Right lung (tissue), 2 donors: ENCODE measurements at regions not wholly inside any gene's neighbourhood (a gene's known extent, or its start where the extent isn't known, plus 50 kb on each side); places are given as distances from the start of the nearest gene placed in this dataset.
"Not testable (repeated sequence)": the region's sequence is repeated elsewhere in the genome, so short reads cannot be mapped to it uniquely, and the experiment has no call there.

Experiments used
- DNase-seq, 2 donors: peaks; one replicate each; pipeline ENCODE4 v3.0.0-alpha.2; 2013

- DNase-seq, result not testable (repeated sequence)
Observed at GRCh38 chr9:81014945-81015344, 674.4 kb downstream of the TLE1 start.

DNA sequence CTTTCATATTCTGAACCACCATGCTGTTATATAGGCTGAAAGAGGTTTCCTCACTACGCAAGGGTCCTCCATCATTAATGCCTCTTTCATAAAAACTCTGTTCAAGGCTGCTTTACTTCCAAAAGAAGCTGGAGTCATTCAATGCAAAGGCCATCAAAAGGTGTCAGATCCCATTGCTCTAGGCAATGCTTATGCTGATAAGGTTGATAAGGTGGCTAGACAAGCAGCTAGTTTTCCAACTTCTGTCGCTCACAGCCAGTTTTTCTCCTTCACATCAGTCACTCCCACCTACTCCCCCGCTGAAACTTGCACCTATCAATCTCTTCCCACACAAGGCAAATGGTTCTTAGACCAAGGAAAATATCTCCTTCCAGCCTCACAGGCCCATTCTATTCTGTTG, 676.2 kb downstream of the TLE1 start:
- not testable (repeated sequence) for DNase-seq

DNA sequence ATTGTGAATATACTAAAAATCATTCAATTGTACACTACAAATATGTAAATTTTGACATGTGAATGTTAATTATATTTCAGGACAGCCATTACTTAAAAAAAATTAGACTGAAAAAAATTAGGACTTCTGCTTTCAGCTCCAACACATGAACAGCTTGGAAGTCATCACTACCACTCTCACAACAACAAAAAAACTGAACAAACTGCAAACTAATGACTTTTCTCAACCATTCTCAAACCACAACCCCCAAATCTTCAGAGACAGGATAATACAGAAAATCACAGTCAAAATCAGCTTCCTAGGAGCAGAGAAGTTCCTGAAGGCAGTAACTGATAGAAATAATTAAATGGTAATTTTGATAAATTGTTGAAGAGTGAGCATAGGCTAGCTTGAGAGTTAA, 686.4 kb downstream of the TLE1 start:
- no peak for DNase-seq

DNA sequence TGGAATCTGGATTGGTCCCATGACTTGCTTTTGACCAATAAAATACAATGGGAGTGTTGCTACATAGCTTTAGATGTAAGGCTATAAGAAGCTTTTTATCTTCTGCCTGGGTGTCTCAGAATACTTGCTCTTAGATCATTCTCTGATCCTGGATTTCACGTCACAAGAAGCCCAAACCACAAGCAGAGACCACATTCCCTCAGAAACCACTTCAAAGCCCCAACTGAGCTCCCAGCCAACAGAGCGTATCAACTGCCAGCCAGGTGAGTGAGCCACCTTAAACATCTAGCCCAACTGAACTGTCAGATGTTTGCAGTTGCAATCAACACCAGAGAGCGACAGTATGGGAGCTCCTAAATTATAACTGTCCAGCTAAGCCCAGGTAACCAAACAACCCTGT, 687.1 kb downstream of the TLE1 start:
- DNase-seq, result no peak

DNA sequence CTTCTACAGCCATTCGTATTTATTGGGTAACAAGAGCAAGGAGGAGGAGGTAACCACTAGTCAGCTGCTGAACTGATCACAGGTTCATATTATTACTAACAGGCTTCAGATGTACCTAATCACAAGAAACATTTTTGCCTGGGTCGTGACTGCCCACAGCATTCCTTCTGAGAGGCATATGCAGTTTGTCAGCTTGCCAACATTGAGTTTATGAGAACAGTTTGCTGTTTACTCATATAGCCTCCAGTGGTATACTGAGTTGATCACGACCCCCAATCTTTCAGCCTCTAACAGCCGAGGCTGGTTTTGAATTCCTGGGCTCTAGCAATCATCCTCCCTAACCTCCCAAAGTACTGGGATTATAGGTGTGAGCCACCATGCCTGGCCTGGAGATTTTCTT, 693.6 kb downstream of the TLE1 start:
- DNase-seq, result no peak

DNA sequence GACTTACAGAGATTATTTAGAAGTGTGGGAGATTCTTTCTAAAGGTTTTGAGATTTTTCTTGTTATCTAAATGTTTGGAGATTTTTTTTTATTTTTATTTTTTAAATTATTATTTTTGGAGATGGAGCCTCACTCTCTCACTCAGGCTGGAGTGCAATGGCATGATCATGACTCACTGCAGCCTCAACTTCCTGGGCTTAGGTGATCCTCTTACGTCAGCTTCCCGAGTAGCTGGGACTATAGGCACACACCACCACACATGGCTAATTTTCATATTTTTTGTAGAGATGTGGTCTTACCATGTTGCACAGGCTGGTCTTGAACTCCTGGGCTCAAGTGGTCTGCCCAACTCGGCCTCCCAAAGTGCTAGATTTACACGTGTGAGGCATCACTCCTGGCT, 694.5 kb downstream of the TLE1 start:
- no peak for DNase-seq

- DNase-seq, result not testable (repeated sequence)
Observed at GRCh38 chr9:80985595-80985994, 703.8 kb downstream of the TLE1 start.

DNA sequence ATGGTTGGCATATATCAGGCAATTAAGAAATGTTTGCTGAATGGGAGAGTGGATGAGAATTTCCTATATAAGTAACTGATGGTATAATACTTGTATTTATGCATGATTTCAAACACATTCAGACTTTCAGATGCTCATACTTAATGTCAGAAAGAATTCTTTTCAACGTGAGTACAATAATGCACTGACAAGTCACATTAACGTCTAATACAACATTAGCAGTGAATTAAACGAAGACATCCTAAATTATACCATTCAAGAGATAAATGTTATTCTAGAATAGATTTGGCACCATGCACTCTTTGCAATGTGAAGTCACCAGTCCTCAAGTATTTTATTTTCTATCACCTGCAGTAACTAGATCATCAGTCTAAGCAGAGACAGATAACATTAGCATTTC, 712.9 kb downstream of the TLE1 start:
- no peak for DNase-seq

- DNase-seq, result not testable (repeated sequence)
Observed at GRCh38 chr9:80970377-80970776, 719.0 kb downstream of the TLE1 start.

- DNase-seq, result no peak
Observed at GRCh38 chr9:80968611-80969010, 720.7 kb downstream of the TLE1 start.

DNA sequence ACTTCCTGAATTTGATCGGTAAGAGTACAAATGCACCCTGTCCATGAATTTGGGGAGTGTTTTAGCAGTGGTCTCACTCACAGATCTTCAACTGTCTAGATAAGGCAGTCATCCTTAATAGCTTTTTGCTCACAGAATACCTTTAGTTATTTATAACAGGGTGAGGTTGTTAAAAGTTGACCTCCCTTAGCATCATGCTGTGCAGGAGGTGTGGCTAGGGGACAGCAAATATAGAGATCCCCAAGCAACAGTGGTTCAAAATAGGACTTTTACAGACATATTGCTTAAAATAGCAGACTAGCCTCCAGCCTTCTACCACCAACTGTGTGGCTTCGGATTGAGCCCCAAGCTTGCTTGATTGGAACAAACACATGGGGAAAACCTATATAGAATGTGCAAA, 724.4 kb downstream of the TLE1 start:
- no peak for DNase-seq

DNA sequence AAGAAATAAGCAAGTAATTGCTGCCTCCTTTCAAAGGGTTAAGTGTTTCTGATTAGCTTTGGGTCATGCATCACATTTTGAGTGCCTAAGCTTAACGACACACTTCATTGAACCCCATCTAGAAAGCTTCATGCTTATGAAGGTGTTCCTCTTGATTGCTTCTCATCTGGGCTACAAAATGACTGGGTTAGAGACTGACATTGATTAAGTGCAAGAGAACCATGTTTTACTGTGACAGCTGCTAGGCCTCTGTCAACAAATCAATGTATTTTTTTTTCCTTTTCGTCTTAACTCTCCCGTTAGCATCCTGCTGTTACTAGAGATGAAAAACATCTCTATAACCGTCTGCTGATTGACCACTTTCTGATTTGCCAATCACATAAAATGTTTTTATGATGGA, 725.0 kb downstream of the TLE1 start:
- no peak for DNase-seq

DNA sequence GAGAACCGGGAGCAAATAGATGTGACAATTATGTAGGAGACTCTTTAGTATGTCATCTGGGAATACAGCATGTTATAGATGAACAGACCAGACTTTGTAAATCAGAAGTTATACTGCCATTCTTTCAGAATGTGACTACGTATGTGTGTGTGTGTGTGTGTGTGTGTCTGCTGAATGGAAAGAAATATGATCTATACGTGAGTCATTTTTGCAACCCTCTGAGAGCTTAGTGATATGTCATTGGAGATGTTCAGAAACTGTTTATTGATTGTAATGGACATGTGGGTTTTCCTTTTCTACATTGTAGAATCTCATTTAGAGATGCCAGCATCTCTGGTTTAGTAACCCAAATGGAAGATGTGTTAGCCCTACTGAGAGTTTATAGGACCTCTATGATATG, 731.5 kb downstream of the TLE1 start:
- no peak for DNase-seq

GRCh38 chr9:80954521-80954920, 734.8 kb downstream of the TLE1 start:
- DNase-seq, result no peak

- DNase-seq, result no peak
Observed at GRCh38 chr9:80952363-80952922, 736.9 kb downstream of the TLE1 start.

GRCh38 chr9:80951675-80952074, 737.7 kb downstream of the TLE1 start:
- no peak for DNase-seq

DNA sequence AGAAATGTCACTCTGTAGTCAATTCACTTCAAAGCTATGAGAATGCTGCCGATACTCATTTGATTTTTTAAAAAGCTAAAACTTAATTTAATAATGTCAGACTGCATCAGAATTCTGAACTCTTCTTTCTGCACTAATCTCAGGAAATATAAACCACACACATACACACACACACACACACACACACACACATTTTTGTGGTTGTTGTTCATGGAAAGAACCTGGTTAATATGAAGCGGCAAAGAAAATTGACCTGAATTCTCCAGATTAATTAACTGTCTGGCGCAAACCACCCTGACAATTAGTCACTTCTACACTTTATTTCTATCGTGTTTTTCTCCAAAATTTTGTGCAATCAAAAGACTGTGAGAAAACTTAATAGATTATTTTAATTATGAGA, 740.5 kb downstream of the TLE1 start:
- no peak for DNase-seq

GRCh38 chr9:80948066-80948465, 741.3 kb downstream of the TLE1 start:
- DNase-seq, result no peak

DNA sequence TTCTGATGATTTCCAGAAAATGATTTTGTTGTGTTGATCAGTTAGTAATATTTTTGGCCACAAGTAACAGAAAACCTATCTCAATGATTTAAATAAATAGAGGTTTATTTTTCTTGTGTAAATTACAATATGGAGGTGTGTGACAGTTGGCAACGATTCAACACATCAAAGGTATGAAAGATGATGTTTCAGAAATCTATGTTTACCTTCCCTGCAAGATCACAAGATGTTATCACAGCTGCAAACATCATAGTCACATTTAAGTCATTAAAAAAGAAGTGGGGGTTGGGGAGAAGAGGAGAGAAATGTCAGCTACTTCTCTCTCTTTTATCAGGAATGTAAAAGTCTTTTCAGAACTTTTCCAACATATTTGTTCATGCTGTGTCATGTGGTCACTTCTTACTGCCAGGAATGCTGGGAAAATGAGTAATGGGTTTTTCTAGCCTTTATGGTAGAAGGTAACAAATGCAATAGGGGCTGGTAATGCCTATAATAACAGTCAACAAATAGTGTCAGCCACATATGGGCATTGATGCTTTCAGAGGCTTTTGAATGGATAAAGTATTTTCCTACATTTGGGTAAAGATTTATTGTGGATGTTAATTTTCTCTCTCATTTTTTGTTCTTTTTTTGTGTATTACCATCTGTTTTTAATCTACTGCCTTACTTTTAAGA, 742.7 kb downstream of the TLE1 start:
- DNase-seq, result no peak

GRCh38 chr9:80945436-80945835, 743.9 kb downstream of the TLE1 start:
- no peak for DNase-seq

DNA sequence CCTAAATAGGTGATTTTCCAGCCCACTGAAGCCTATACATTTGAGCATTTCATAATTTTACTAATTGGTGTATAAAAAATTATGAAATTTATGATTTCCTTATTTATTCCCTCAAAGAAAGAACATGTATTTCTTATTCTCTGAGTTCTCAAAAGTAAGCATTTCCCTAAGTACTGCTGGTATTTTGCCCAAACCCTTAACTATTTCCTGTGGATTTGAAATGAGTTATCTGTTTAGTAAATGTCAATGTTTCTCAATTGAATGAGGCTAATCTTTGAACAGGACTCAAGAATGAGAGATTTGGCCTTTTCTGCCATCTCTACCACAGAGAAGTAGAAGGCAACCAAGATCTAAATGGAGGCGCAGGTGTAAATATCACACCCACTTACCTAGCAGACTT, 751.7 kb downstream of the TLE1 start:
- no peak for DNase-seq

DNA sequence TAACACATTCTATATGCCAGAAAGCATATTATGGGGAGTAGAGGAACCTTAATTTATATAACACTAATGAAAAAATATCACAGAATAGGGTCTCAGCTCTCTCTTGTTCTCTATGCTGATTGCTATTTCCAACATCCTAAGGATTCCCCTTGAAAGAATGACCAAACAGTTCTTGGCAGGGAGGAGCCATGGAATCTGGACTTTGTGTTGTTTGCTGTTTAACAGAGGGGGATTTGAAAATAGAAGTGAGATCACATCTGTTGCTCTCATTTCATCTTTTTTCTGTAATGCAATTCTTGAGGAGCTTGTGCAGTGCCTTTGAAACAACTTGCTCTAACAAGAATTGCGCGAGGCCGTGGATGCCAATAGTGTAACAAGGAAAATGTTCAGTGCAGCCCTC, 755.3 kb downstream of the TLE1 start:
- no peak for DNase-seq

DNA sequence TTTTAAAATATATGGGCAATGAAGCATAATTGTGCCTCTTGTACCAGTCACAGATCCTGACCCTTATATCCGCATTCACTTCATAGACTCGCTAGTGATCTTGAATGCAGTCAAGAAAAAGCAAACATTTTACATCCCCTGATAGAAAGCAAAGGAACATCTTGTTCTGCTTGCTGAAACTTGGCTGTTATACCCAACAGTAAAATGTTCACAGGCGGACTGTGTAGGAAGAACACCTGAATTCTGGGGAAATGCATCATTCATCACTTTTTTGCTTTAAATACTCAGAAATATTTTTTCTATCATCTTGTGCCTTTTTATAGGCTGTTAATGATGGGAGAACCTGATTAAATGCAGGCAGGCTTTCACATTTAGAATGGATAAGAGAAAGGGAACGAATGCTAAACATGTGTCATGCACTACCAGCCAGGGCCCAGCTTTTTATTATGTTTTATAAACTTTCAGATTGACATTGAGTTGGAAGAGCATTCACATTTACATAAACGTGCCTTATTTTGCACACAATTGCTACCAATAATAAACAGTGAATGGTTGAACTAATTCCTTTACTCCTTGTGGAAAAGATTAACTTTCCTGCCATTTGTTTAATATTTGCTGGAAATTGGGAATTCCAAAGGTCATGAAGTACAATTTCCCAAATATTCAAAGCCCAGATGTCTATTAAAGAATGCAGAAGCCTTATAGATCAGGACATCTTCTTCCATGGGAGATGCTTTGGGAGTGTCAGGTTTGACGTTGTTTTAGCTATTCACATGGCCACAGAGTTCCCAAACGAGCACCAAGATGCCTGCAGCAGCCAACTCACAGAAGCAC, 756.2 kb downstream of the TLE1 start:
- no peak for DNase-seq
